Adipocyte (in vitro differentiated cells): ENCODE measurements at regions not wholly inside any gene's neighbourhood (a gene's known extent, or its start where the extent isn't known, plus 50 kb on each side); places are given as distances from the start of the nearest gene placed in this dataset.

Source experiments
- DNase-seq: peaks from one replicate; pipeline ENCODE4 v3.0.0-alpha.2; 2015; ENCODE audit warnings: low read depth
- H3K27me3 ChIP-seq: replicated peaks from 2 replicates; pipeline ENCODE4 v1.7.0; 2013; ENCODE audit warnings: mild to moderate bottlenecking, low read length, moderate library complexity; ENCODE audit not compliant: control insufficient read depth, insufficient read depth
- H3K36me3 ChIP-seq: 2 replicates; pipeline ENCODE4 v1.7.0; 2013; ENCODE audit warnings: low read length, mild to moderate bottlenecking, moderate library complexity; ENCODE audit not compliant: control insufficient read depth, insufficient read depth, severe bottlenecking
- H3K4me1 ChIP-seq: 2 replicates; pipeline ENCODE4 v1.7.0; 2013; ENCODE audit warnings: mild to moderate bottlenecking, low read length, moderate library complexity; ENCODE audit not compliant: control insufficient read depth, insufficient read depth
- H3K4me3 ChIP-seq: 2 replicates; pipeline ENCODE4 v1.7.0; 2013; ENCODE audit warnings: mild to moderate bottlenecking, low read length, moderate library complexity
- H3K9ac ChIP-seq: 2 replicates; pipeline ENCODE4 v1.7.0; 2013; ENCODE audit warnings: mild to moderate bottlenecking, low read length, moderate library complexity
- H3K9me3 ChIP-seq: 2 replicates; pipeline ENCODE4 v1.7.0; 2013; ENCODE audit warnings: mild to moderate bottlenecking, low read length, moderate library complexity; ENCODE audit not compliant: control insufficient read depth

- H3K9me3 ChIP-seq, result peaks cover 12% of the 10 kb centered on the region
- DNase-seq, result no peak
- H3K27me3 ChIP-seq, result no peaks in the 10 kb centered on the region
- no peaks in the 10 kb centered on the region for H3K4me1 ChIP-seq
- no peak overlapping the region for H3K4me3 ChIP-seq
- H3K36me3 ChIP-seq, result no peaks in the 10 kb centered on the region
- H3K9ac ChIP-seq, result no peak overlapping the region
These were observed 514.4 kb downstream of the MBD2 start for GRCh38 chr18:53710080-53710479.

- DNase-seq, result no peak
- Histone ChIP-seq H3K9me3 (no peaks in the 10 kb centered on the region), H3K36me3 (no peaks in the 10 kb centered on the region), H3K27me3 (no peaks in the 10 kb centered on the region), H3K4me3 (no peak overlapping the region), H3K4me1 (no peaks in the 10 kb centered on the region), H3K9ac (no peak overlapping the region)
These were observed 522.0 kb downstream of the MBD2 start for GRCh38 chr18:53702480-53702879.

- H3K9me3 ChIP-seq, result no peaks in the 10 kb centered on the region
- H3K9ac ChIP-seq, result no peak overlapping the region
- H3K27me3 ChIP-seq, result no peaks in the 10 kb centered on the region
- no peaks in the 10 kb centered on the region for H3K36me3 ChIP-seq
- no peaks in the 10 kb centered on the region for H3K4me1 ChIP-seq
- no peak overlapping the region for H3K4me3 ChIP-seq
- DNase-seq, result no peak
These were observed 522.8 kb downstream of the MBD2 start for GRCh38 chr18:53701697-53702096.

- H3K27me3 ChIP-seq, result no peaks in the 10 kb centered on the region
- H3K36me3 ChIP-seq, result no peaks in the 10 kb centered on the region
- H3K9ac ChIP-seq, result no peak overlapping the region
- no peak overlapping the region for H3K4me3 ChIP-seq
- peak; percentile 75 for DNase-seq
- no peaks in the 10 kb centered on the region for H3K4me1 ChIP-seq
- H3K9me3 ChIP-seq, result peaks cover 19% of the 10 kb centered on the region
These were observed 525.6 kb downstream of the MBD2 start for GRCh38 chr18:53698907-53699306.

- Histone ChIP-seq H3K9ac (no peak overlapping the region), H3K4me3 (no peak overlapping the region), H3K36me3 (no peaks in the 10 kb centered on the region), H3K4me1 (no peaks in the 10 kb centered on the region), H3K27me3 (no peaks in the 10 kb centered on the region), H3K9me3 (peaks cover 3% of the 10 kb centered on the region)
- no peak for DNase-seq
These were observed 534.6 kb downstream of the MBD2 start for GRCh38 chr18:53689886-53690285.

GRCh38 chr18:53686965-53687364 is 537.5 kb downstream of the MBD2 start:
- Histone ChIP-seq H3K4me1 (no peaks in the 10 kb centered on the region), H3K9me3 (no peaks in the 10 kb centered on the region), H3K27me3 (peaks cover 4% of the 10 kb centered on the region), H3K4me3 (no peak overlapping the region), H3K36me3 (no peaks in the 10 kb centered on the region), H3K9ac (no peak overlapping the region)
- no peak for DNase-seq

GRCh38 chr18:53682796-53683195 is 541.7 kb downstream of the MBD2 start:
- DNase-seq, result no peak
- H3K4me1 ChIP-seq, result no peaks in the 10 kb centered on the region
- no peaks in the 10 kb centered on the region for H3K9me3 ChIP-seq
- H3K4me3 ChIP-seq, result no peak overlapping the region
- no peak overlapping the region for H3K9ac ChIP-seq
- no peaks in the 10 kb centered on the region for H3K36me3 ChIP-seq
- peaks cover 4% of the 10 kb centered on the region for H3K27me3 ChIP-seq

GRCh38 chr18:53677480-53677879 is 547.0 kb downstream of the MBD2 start:
- Histone ChIP-seq H3K9me3 (no peaks in the 10 kb centered on the region), H3K4me3 (no peak overlapping the region), H3K27me3 (no peaks in the 10 kb centered on the region), H3K9ac (no peak overlapping the region), H3K36me3 (no peaks in the 10 kb centered on the region), H3K4me1 (no peaks in the 10 kb centered on the region)
- DNase-seq, result no peak

- Histone ChIP-seq H3K4me1 (no peaks in the 10 kb centered on the region), H3K9ac (no peak overlapping the region), H3K9me3 (peaks cover 14% of the 10 kb centered on the region), H3K27me3 (no peaks in the 10 kb centered on the region), H3K4me3 (no peak overlapping the region), H3K36me3 (no peaks in the 10 kb centered on the region)
- DNase-seq, result peak; percentile 19
These were observed 558.8 kb downstream of the MBD2 start for GRCh38 chr18:53665701-53666100.

GRCh38 chr18:53664575-53664974 is 559.9 kb downstream of the MBD2 start:
- no peak overlapping the region for H3K9ac ChIP-seq
- no peak overlapping the region for H3K4me3 ChIP-seq
- peaks cover 10% of the 10 kb centered on the region for H3K9me3 ChIP-seq
- no peak for DNase-seq
- no peaks in the 10 kb centered on the region for H3K4me1 ChIP-seq
- no peaks in the 10 kb centered on the region for H3K36me3 ChIP-seq
- no peaks in the 10 kb centered on the region for H3K27me3 ChIP-seq

GRCh38 chr18:53660306-53660705 is 564.2 kb downstream of the MBD2 start:
- H3K4me1 ChIP-seq, result no peaks in the 10 kb centered on the region
- H3K36me3 ChIP-seq, result no peaks in the 10 kb centered on the region
- H3K9ac ChIP-seq, result no peak overlapping the region
- DNase-seq, result no peak
- H3K9me3 ChIP-seq, result peaks cover 10% of the 10 kb centered on the region
- no peak overlapping the region for H3K4me3 ChIP-seq
- H3K27me3 ChIP-seq, result no peaks in the 10 kb centered on the region

GRCh38 chr18:53657257-53657656 is 567.2 kb downstream of the MBD2 start:
- DNase-seq, result no peak
- Histone ChIP-seq H3K4me1 (no peaks in the 10 kb centered on the region), H3K9me3 (peaks cover 3% of the 10 kb centered on the region), H3K36me3 (no peaks in the 10 kb centered on the region), H3K4me3 (no peak overlapping the region), H3K9ac (no peak overlapping the region), H3K27me3 (no peaks in the 10 kb centered on the region)
